ENCODE measurements at regions not wholly inside any gene's neighbourhood (a gene's known extent, or its start where the extent isn't known, plus 50 kb on each side); places are given as distances from the start of the nearest gene placed in this dataset.

DNA sequence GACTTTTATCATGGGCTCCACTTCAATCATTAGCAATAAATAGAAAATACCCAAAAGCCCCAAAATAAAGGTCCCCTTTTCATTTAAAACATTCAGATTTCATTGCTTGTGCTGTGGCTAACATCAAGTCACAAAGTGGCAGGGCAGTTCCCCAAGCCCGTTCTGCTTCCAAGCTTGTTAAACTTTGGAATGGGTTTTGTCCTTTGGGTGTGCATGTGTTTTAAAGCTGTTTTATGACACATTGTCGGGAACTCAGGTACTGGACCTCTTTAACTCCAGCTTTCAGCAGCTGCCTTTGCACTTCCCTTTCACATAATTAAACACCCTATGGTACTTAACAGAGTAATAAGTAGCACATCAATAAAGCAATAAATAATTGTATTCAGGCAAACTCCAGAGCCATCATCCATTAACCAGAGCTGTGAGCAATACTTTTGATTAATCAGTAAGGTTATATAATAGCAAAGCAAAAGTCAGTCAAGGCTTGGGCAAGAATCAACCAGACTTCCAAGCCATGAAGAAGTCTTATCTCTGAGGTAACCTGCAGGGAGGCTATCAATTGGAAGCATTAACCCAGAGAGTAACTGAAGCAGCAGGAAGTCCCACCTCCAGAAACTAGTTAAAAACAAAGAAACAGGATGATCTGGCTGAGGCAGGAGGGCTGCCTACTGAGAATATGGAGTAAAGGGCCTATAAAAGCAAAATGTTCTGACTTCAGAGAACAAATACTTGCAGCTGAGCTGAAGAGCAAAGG lies 56.1 kb upstream of the ARID5B start:
- TF ChIP-seq SPI1 (IDR thresholded peaks at IDR 0.05; ENCODE audit: low read depth, low read length): no peak
- TF ChIP-seq POLR2A (IDR thresholded peaks at IDR 0.05; ENCODE audit: low read depth, low read length): no peak
- TF ChIP-seq POLR2AphosphoS5 (IDR thresholded peaks at IDR 0.05; ENCODE audit: low read depth, low read length): no peak

All from GM12891 (cell line).